Activated CD8-positive, alpha-beta T cell treated with anti-CD3 and anti-CD28 coated beads for 36 hours (primary cell): ENCODE measurements at regions not wholly inside any gene's neighbourhood (a gene's known extent, or its start where the extent isn't known, plus 50 kb on each side); places are given as distances from the start of the nearest gene placed in this dataset.
A peak's percentile ranks its signal among the peaks of the same experiment; 100 is the strongest.

Experiments
- ATAC-seq: fragments of 200-7000 bp; cut with Tn5 transposase; one replicate; pipeline ENCODE4 v1.10.0; 2021; ENCODE audit warnings: mild to moderate bottlenecking, moderate library complexity
- CTCF ChIA-PET: fragments of 350-600 bp; sonication (Branson Sonifier 250); formaldehyde crosslinking; loops from one replicate; lab custom pipeline; 2021; ENCODE audit warnings: antibody characterized with exemption; lab: Charles Lee
- POLR2A ChIA-PET: fragments of 350-600 bp; sonication (Branson Sonifier 250); formaldehyde crosslinking; loops from one replicate; lab custom pipeline; 2021; ENCODE audit warnings: antibody characterized with exemption; lab: Charles Lee
- DNase-seq: peaks from one replicate; pipeline ENCODE4 v3.0.0-alpha.2; 2020
- H3K27ac Mint-ChIP-seq: one replicate; pipeline ENCODE4 v1.8.0; 2021; ENCODE audit warnings: mild to moderate bottlenecking, mixed read lengths
- H3K27me3 Mint-ChIP-seq: one replicate; pipeline ENCODE4 v1.8.0; 2021; ENCODE audit warnings: mixed read lengths
- H3K36me3 Mint-ChIP-seq: one replicate; pipeline ENCODE4 v1.8.0; 2021; ENCODE audit warnings: low read depth, mixed read lengths
- H3K4me1 Mint-ChIP-seq: one replicate; pipeline ENCODE4 v1.8.0; 2021; ENCODE audit warnings: low read depth, mixed read lengths
- H3K4me3 Mint-ChIP-seq: one replicate; pipeline ENCODE4 v1.8.0; 2021; ENCODE audit warnings: mild to moderate bottlenecking, moderate library complexity, mixed read lengths
- H3K9me3 Mint-ChIP-seq: one replicate; pipeline ENCODE4 v1.8.0; 2021; ENCODE audit warnings: mixed read lengths
- intact Hi-C: fragments of 100-400 bp; cut with micrococcal nuclease; formaldehyde crosslinking; loops from one replicate; pipeline ENCODE4 v1.10.0; 2022
- TF ChIP-seq, protein P1 (sequence below): fragments of 200-600 bp; IDR thresholded peaks from one replicate; pipeline ENCODE4 v1.8.0; 2022; ENCODE audit warnings: antibody characterized with exemption, mild to moderate bottlenecking

- intact Hi-C loops = loop anchor here (5.0 to 10.0 kb wide), 2 partner anchors 719 to 831 kb away; no protein-coding TSS in a partner anchor
- TF ChIP-seq, protein P1, sequence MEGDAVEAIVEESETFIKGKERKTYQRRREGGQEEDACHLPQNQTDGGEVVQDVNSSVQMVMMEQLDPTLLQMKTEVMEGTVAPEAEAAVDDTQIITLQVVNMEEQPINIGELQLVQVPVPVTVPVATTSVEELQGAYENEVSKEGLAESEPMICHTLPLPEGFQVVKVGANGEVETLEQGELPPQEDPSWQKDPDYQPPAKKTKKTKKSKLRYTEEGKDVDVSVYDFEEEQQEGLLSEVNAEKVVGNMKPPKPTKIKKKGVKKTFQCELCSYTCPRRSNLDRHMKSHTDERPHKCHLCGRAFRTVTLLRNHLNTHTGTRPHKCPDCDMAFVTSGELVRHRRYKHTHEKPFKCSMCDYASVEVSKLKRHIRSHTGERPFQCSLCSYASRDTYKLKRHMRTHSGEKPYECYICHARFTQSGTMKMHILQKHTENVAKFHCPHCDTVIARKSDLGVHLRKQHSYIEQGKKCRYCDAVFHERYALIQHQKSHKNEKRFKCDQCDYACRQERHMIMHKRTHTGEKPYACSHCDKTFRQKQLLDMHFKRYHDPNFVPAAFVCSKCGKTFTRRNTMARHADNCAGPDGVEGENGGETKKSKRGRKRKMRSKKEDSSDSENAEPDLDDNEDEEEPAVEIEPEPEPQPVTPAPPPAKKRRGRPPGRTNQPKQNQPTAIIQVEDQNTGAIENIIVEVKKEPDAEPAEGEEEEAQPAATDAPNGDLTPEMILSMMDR = no peak
- Mint-ChIP-seq H3K4me3 (no peak overlapping the region), H3K4me1 (no peaks in the 10 kb centered on the region), H3K9me3 (no peaks in the 10 kb centered on the region), H3K36me3 (no peaks in the 10 kb centered on the region), H3K27me3 (no peaks in the 10 kb centered on the region), H3K27ac (no peak overlapping the region)
- POLR2A ChIA-PET = no interaction called here
- CTCF ChIA-PET = interaction anchor here (2.0 kb wide), 1 partner anchor 10 kb away, joined by 6 read pairs; no protein-coding TSS in a partner anchor
- no peak for DNase-seq
- no peak for ATAC-seq
Measured at GRCh38 chr16:52193441-52193840, 353.5 kb downstream of the TOX3 start.

DNA sequence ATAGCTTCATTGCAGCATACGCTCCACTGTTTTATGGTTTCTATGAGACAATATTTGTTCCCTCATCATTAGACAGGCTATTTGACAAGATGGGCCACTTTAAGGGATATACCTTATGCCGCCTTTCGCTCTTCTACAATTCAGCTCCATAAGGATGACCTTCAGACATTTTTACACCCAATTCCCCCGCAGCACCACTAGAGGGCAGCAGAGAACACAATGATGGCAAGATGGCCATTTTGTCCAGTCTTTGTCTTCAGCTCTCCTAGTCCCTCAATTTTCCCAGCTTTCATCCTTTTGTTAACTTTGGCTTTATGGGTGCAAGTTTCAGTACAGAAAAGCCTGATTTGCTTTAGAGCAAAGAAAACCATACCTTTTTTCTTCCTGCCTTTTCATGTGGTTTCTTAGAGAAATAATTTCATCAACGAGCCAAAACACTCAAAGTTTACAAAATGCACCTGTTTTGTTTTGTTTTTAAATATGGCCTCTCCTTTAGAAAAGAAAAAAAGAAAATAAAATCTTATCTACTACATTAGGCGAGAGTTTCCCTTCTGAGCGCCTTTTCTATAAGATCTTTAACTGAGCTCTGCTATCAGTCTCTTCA is 355.3 kb downstream of the TOX3 start:
- Mint-ChIP-seq H3K9me3 (no peaks in the 10 kb centered on the region), H3K27me3 (no peaks in the 10 kb centered on the region), H3K27ac (no peak overlapping the region), H3K4me1 (no peaks in the 10 kb centered on the region), H3K4me3 (no peak overlapping the region), H3K36me3 (no peaks in the 10 kb centered on the region)
- TF ChIP-seq, protein P1 = peak; percentile 89
- intact Hi-C loops = loop anchor here (5.0 to 10.0 kb wide), 2 partner anchors 721 to 833 kb away; no protein-coding TSS in a partner anchor
- ATAC-seq (no peak), DNase-seq (peak; percentile 67)
- POLR2A ChIA-PET = no interaction called here
- CTCF ChIA-PET = interaction anchor here (0.8 to 2.8 kb wide), 29 partner anchors 9 to 1092 kb away, joined by 3 to 25 read pairs (median 4); no protein-coding TSS in a partner anchor

GRCh38 chr16:52184336-52184735 is 362.6 kb downstream of the TOX3 start:
- Mint-ChIP-seq H3K27me3 (no peaks in the 10 kb centered on the region), H3K27ac (no peak overlapping the region), H3K4me3 (no peak overlapping the region), H3K9me3 (no peaks in the 10 kb centered on the region), H3K4me1 (no peaks in the 10 kb centered on the region), H3K36me3 (no peaks in the 10 kb centered on the region)
- ATAC-seq = no peak
- POLR2A ChIA-PET = no interaction called here
- TF ChIP-seq, protein P1 = no peak
- CTCF ChIA-PET = no interaction called here
- intact Hi-C loops = no loop called here
- no peak for DNase-seq

GRCh38 chr16:52182840-52183239 is 364.1 kb downstream of the TOX3 start:
- Mint-ChIP-seq H3K36me3 (no peaks in the 10 kb centered on the region), H3K27ac (no peak overlapping the region), H3K27me3 (no peaks in the 10 kb centered on the region), H3K4me3 (no peak overlapping the region), H3K9me3 (no peaks in the 10 kb centered on the region), H3K4me1 (no peaks in the 10 kb centered on the region)
- intact Hi-C loops = no loop called here
- ATAC-seq (no peak), DNase-seq (no peak)
- ChIA-PET CTCF (interaction anchor here (1.4 kb wide), 1 partner anchor 9 kb away, joined by 6 read pairs; no protein-coding TSS in a partner anchor), POLR2A (no interaction called here)
- TF ChIP-seq, protein P1 = no peak

DNA sequence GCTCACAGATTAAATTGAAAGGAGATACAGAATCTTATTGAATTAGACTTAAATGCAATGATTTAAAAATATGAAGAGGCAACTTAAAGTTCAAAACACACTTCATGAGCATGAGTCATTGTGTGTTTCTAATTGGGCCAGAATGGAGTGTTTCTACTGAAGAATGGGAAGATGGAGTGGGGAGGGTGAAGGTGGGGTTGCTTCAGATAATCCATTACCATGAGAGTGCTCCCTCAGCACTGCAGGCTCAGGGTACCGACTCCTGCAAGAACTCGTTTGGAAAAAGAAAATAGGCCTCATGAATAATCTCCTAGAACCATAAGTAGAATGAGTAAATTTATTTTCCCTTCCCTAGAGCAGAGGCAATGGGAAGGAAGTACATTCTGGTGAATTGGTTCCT is 372.8 kb downstream of the TOX3 start:
- ChIA-PET POLR2A (no interaction called here), CTCF (interaction anchor here (2.2 kb wide), 1 partner anchor 17 kb away, joined by 9 read pairs; no protein-coding TSS in a partner anchor)
- Mint-ChIP-seq H3K27me3 (no peaks in the 10 kb centered on the region), H3K4me3 (no peak overlapping the region), H3K36me3 (no peaks in the 10 kb centered on the region), H3K4me1 (no peaks in the 10 kb centered on the region), H3K27ac (no peak overlapping the region), H3K9me3 (peaks cover 3% of the 10 kb centered on the region)
- TF ChIP-seq, protein P1 = no peak
- ATAC-seq (no peak), DNase-seq (no peak)
- intact Hi-C loops = no loop called here
